Dermis blood vessel endothelial cell (primary cell): ENCODE measurements at regions not wholly inside any gene's neighbourhood (a gene's known extent, or its start where the extent isn't known, plus 50 kb on each side); places are given as distances from the start of the nearest gene placed in this dataset.

Experiments
- DNase-seq: peaks from one replicate; pipeline ENCODE4 v3.0.0; 2010

DNA sequence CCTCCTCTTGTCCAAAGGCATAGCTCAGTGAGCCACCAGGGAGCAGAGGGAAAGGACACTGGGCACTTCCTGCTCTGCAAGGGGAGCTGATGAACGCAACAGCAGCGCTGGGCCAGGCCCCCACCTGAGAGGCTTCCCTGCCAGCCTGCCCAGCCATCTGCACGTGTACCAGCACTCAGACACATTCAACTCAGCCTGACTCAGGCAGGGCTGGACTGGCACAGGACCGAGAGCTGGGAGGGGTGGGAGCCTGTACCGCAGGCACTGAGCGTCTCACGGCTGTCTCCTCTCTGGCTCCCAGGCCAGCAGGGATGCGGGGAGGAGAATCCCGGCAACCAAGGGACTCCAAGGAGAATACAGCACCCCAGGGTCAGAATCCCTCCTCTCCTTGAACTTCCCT, 411.8 kb downstream of the CTTN start:
- DNase-seq = no peak

DNA sequence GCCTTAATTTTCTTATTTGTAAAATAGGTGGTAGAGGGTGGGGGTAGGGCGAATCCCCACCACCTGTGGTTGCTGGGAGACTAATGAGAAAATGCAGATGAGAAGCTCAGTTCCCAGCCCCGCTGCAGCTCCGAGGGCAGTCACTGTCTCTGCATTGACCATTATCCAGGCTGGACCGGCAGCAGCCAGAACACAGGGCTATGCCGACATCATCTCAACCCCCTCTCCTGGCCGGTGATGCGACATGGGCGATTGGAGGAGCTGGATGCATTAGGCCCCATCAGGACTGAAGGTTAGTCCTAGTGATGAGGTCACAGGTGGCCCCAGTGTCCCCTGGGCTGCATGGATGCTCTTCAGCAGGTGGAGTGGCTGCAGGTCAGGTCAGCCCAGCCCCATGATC, 412.4 kb downstream of the CTTN start:
- DNase-seq = no peak

DNA sequence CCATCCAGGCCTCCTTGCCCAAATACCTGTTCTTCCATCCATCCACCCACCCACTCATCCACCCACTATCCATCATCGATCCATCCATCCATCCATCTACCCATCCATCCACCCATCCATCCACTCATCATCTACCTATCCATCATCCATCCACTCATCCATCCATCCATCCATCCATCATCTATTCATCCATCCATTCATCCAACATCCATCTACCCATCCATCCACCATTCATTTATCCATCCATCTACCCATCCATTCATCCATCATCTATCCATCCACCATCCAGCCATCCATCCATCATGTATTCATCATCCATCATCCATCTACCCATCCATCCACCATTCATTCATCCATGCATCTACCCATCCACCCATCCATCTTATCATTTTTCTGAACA, 413.2 kb downstream of the CTTN start:
- no peak for DNase-seq

DNA sequence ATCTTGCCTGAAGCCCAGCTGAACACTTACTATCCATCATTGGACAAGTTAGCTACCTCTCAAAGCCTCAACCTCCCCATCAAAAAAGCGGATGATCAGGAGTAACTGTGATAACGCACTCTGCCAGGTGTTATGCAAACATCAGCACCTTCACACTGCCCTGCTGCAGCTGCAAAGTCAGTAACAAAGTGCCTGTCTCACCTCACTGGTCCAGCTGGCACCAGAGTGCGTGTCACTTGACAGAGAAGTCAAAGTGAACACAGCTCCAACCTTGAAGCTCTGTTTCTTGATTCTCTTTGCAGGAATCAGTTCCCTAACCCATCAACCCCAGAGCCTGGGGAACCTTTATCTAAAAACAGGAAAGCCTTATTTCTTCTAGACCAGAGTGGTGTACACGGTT, 413.6 kb downstream of the CTTN start:
- no peak for DNase-seq

DNA sequence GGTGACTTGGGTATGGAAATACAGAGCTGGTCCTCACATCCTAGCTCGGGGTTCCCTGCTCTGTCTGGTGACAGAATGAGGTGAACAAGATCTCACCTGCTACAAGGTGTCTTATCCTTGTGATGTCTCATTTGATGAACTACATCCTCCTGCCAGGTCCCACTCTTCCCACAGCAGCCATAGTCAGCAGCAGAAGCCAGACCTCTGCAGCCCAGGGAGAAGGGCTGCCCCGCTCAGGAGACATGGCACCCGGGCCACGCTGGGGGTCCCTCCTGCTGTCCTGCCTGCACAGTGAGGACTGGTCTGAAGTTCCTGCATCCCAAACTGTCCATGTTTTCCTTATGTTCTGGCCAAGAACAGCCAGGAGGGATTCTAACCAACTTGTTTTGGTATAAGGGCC, 414.1 kb downstream of the CTTN start:
- no peak for DNase-seq

DNA sequence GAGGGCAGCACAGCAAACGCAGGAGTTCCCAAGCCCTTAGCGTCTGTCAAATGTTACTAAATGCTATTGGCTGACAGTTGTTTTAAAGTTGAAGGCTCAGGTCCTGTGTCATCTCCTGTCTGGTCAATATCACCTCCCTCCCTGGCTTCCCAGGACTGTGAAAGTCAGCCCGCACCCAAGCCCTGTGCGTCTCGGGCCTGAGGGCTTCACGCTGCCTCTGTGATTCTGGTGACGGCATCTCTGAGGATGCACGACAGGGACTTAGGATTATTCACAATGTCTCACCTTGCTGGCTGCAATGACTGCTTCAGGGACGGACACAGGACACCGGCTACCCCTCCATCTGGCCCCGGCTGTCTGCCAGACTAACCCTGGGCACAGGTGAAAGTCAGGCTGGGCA, 415.3 kb downstream of the CTTN start:
- no peak for DNase-seq

DNA sequence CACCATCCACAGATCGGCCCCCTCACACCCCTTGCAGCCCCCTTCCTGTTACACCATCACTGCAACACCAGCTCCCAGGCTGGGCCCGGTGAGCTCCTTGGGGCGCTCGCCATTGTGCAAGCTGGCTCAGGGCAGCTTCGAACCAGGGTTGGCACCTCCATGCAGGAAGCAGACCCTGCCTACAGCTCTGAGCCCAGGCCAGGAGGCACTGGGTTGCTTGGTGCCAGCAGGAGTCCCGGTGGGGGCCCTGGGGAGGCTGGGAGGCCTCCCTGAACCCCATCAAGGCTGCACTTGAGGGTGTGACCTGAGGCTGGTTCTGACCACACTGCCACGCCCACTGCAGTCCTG, 417.1 kb downstream of the CTTN start:
- DNase-seq = no peak

DNA sequence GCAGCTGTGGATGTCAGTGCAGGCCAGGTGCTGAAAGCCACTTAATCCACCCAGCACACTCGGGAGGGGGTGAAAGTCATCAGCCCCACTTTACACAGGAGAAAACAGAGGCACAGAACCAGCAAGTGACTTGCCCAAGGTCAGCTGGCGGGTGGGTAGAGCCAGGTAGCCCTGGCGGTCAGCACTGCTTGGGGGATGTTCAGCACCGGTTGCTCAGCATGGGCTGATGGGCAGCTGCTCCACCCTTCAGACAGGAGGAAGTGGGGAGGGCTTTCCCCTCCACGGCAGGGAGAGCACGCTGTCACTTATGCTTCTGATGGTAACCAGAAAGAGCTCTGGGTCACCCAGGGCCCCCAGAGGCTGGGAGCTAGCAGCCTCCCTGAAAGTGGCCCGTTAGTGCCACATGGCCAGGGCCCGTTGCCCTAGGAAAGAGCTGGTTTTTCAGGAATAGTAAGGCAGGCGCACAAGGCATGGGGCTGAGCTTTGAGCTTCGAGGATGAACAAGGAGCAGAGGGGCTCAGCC, 417.9 kb downstream of the CTTN start:
- DNase-seq = no peak

DNA sequence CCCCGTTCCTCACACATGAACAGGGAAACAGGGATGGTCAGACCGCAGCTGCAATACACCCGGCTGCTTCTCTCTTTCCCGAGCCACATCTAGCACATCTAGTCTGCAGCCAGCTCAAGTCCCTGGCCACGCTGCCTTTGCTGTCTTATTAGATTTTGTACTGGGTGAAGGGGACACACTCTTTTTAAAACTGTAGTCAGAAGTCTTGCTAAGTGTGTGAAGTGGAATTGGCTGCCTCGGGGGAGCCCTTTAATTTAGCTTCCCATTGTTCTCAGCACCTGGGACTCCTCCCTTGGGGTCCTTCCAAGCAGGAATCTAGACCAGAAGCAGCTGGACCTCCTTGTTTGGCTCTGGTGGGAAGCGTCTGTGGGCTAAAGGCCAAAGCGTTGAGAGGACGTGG, 420.0 kb downstream of the CTTN start:
- no peak for DNase-seq

DNA sequence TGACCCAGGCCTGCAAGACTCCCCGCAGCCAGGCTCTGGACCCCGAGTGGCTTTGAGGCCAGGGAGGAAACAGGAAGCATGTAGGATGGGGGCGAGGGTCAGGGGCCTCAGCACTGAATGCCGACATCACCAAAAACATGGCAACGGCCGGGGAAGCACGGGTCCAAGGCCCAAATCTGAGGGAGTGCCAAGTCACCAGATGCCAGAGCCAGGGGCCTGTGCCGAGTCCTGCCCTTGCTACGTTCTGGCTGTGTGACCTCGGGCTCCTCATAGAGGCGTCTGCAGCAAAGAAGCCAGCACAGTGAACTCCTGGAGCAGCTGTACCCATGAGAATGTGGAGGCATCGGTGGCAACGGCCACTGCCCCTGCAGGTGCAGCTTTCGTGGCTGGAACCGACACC, 420.7 kb downstream of the CTTN start:
- DNase-seq = no peak

DNA sequence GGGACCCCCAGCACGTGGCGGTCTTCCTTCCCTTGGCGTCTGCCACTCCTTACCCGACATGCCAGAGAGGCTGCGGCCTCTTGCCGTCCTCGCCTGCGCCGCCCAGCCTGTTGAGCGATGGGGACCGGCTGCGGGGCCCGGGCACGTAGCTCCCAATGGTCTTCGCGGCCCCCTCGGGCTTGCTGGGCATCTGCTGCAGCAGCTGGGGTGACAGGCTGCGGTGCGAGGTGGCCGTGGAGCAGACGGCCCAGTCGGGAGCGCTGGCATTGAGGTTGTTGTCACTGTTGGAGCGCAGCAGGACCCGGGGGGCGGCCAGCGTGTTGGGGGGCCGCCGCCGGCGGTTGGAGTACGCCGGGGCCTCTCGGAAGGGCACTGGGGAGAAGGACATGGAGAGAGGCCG, 422.0 kb downstream of the CTTN start:
- DNase-seq = no peak

DNA sequence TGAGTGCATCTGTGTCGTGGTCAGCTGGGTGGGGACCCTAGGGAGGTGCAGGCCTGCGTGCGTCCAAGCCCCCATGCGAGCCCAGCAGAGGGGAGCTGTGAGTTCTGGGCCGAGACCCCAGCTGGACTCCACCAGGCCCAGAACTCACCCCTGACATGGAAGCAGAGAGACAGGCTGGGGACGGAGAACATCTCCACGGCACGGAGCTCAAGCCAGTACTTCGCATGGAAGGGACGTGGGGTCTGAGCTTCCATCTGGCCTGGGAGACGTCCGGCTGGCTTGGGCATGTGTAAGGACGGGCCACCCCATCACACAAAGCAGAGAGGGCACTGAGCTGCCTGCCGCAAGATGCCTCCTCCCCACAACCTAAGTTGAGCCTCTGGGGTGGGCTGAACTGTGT, 422.4 kb downstream of the CTTN start:
- no peak for DNase-seq

DNA sequence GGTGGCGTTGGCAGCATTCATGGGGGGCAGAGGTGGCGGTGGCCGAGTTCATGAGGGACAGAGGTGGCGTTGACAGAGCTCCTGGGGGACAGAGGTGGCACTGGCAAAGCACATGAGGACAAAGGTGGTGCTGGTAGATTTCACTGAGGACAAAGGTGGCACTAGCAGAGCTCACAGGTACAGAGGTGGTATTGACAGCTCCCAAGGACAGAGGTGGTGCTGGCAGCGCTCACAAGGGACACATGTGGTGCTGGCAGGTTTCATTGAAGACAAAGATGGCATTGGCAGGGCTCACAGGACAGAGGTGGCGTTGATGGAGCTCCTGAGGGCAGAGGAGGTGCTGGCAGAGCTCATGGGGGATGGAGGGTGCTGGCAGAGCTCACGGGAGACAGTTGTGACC, 425.4 kb downstream of the CTTN start:
- DNase-seq = no peak

DNA sequence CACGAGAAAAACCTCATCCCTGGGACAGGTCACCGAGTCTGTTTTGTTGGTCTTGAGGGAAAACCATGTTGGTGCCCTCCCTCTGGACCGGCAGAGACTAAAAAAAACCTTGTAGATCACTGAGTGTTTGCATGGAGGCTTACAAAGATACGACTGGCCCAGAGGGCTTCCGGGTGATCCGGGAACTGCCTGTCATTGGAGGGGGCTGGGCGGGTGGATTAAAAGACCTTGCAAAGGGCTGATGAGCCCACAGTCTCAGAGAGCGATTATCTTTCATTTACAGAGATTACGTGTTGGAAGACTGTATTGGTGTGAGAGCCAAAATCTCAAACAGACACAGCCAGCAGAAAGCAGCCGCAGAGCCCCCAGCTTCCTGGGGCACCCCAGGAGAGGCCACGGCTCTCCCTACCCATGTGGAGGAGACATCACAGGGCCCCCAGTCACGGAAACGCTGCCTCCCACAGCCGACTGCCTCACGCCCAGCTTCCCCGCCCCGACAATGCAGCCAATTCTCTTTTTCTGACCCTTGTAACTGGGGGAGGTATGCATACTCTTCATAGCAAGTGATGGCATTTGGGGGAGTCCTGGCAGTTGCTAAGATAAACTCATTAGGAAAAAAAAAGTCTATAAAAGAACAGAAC, 426.4 kb downstream of the CTTN start:
- DNase-seq = no peak

DNA sequence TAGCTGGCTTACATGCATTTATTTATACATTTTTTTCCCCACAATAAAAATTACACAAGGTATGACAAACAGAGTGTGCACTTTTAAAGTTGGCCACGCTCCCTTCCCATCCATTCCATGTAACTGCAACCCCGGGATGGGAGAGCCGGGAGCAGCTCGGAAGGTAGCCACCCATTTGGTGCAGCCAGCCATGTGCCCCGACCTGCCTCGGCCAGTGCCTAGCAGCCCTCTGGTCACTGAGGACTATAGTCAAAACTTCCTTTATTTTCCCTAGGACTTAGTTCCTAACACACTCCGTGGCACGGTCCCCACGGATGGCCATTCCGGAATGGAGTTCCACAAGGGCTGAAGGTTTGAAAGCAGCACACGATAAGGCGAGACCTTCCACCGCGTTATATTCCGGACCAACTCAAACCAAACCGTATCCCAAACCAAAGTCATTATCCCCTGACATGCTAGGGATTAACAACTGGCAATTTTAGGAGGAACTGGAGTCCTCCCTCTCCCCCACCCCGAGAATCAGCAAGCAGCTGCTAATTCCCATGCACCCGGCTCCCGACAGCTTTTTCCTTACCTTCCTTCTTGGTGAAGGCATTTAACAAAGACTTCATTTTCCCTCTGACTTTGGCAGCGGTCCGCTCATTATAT, 426.4 kb downstream of the SHANK2 start:
- no peak for DNase-seq

DNA sequence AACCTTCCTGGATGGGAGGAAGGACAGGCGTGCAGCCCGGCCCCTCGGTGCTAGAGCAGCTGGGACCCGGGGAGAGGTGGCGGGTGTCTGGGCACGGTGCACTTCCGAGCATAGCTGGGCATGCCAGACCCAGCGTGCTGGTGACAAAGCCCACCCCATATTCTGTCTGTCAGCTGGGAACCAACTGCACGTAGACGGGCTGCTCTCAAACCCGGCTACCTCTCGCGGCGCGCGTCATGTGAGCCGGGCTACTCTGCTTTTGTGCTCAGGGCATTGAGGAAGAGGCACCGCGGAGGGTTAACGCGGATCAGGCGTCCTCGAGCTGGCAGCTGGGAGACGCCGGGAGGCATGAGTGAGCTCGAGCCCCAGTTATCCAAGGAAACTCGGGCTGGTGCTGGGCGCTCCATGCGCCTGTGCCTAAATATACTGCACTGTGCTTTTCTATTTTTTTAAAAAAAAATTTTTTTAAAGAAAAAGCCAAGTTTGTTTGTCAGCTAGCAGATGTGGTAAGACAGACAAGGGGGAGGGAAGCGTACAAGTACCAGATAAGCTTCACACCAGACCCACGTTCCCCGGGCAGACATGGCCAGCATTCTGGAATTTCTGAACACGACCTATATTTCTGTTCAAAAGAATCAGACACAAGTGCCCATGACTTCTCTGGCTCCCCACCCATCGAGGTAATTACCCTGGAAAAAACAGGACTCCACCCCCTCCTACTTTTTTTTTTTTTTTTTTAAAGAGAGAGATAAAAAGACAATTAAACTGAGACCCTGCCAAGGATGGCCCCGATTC, 425.6 kb downstream of the SHANK2 start:
- peak; percentile 6 for DNase-seq

DNA sequence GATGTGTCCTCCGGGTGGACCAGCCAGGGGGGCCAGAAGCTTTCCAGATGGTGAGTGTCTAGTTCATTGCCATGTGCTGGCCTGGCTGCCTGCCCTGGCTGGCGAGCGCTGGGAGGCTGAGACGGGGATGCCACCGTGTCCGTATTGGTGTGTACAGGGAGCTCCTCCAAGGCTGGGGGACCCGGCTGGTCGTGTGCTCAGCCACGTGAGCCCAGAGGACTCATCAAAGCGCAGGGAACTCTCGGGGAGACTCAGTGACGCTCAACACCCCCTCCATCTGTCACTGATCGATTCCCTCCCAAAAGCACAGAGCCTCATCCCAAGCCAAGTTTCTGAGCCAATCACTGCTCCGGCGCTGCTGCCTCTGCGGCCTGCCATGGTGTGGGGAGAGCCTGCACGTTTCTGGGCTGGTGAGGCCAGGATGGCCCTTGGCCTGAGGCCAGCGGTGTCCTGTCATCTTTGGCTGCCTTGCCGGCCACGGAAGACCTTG, 423.7 kb downstream of the SHANK2 start:
- DNase-seq = no peak

DNA sequence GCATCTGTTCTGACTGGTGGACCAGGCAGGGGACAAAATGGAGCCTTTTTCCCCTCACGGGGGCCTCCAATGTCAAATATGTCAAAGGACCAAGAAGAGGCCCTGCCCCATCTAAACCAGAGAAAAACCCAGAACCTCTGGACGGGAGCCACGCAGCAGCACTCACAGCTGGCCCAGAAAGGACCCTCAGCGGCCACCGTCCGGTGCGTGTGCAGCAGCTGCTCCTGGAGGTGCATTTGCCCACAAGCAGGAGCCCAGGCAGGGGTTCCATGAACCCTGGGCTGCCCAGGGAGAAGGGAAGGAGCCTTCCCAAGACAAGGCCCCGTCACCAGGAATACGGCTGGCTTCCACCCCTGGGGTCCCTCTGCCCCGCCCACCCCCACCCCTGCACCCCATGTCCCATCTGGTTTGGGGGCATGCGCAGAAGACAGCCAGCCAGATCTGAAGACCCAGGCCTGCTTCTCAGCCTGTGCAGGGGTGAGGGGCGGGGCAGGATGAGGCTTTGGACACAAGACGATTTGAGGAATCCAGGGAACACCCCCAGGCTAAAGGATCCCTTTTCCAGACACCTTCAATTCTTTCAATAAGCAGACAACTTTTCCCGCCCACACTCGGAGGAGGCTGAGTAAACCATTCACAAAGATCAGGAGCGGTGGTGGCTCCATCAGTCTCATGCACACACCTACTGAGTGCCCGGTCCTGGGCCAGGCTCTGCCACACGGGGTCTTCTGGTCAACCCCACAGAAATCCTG, 423.1 kb downstream of the SHANK2 start:
- no peak for DNase-seq

DNA sequence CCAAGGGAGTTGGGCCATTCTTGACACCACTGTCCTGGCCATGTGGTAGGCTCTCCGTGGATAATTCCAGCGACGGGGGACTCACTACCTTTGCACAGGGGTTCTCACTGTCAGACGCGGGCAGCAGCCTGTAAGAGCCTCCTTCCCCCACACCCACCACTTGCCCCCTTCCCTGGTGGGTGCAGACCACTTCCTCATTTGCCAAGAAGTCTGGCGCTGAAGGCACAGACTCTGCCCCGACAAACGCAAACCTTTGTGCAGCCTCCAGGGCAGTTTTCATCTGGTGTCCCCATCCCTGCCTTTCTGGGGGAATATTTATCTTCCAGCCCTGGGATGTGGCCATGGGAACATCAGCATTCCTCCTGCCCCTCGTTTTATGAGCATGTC, 422.5 kb downstream of the SHANK2 start:
- no peak for DNase-seq

DNA sequence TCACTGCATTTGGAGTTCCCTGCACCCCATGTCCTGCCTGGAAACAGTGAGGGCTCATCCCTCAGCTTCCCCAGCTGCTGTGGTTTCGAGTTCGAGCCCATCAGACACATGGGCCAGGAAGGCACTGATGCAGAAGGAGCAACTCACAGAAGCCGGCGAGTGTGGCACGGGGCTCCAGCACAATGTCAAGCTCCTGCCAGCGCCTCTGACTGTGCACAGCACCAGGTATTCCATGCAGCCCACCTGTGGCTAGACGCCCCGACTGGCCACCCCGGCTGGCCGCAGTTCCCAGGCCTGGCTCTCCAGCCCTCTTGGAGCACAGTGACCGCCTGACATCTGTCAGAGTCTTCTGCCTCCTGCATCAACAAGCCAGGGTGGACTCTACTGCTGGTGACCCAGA, 419.4 kb downstream of the SHANK2 start:
- no peak for DNase-seq

DNA sequence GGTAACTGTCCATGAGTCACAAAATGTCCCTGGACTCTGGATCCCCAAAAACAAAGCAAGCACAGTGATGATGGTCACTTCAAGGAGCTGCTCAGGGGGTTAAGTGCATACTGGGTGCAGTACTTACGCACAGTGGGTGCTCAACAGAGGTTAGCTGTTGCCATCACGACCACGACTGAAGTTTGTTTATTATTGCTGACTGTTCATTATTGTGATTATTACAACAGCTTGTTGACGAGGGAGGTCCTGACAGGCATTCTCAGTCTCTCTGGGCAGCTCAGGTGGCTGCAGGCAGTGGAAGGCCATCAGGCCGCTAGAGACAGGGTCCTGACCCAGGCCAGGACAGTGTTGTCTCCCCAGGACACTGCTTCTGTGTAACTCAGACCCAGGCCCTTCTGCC, 418.8 kb downstream of the SHANK2 start:
- DNase-seq = no peak

DNA sequence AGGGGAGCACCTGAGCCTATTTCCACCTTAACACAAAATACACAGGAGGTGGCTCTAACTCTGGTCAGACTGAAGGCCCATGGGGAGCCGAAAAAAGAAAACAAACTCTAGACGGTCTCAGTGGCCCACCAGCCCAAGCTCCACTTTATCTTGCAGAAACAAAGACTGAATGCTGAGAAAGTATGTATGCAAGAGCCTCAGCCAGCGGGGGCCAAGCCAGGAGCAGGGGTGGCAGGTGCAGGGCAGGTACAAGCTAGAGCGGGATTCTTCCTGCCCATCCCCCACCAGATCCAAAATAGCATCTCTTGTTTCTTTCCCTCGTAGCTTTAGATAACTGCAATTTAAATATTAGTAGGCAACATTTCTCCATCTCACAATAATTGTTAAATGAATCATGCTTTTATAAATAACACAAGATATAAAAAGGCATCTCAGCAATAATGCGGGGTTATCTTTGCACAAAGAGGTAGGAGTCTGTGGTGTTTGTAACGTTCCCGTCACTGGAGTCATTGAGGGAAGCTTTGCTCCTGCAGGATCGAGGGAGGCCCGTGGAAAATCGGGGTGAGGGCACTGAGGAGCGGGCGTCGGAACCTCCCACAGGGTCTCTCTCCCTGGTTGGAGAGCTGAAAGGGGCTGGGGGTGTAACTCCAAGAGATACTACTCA, 418.0 kb downstream of the SHANK2 start:
- no peak for DNase-seq
